ENCODE measurements at regions not wholly inside any gene's neighbourhood (a gene's known extent, or its start where the extent isn't known, plus 50 kb on each side); places are given as distances from the start of the nearest gene placed in this dataset.

DNA sequence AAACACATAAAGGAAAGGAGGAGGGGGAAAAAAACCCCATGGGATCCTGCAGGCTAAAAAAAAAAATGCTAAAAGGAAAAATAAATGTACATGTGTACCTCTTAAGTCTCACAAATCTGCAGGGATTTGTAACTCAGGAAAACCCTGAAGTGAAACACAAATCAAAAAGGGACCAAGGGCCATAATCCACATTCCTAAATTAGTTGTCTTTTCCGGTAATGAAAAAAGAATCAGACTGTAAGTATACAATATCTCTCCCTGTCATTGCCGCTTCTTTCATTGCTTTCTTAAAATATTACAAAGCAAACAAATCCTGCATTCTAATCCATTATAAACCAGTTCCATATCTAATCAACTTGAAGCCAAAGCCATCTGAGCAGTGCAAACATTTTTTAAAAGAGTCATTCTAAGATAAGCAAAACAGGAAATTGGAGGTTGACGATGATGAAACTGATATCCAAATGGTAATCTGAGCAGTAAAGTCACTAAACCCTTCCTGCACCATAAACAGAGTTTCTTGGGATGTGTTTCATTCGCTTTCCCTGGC lies 58.7 kb upstream of the SIM2 start:
- H4K20me1 ChIP-seq (replicated peaks; ENCODE audit: control insufficient read depth, insufficient read depth, low read length), result no peaks in the 10 kb centered on the region
- no peaks in the 10 kb centered on the region for H3K9me1 ChIP-seq (ENCODE audit: control insufficient read depth, insufficient read depth, low read length)
- no peaks in the 10 kb centered on the region for H3K4me1 ChIP-seq (replicated peaks in 1 of 2; ENCODE audit: control insufficient read depth in 2 of 2, insufficient read depth in 2 of 2, low read length in 2 of 2)
- intact Hi-C loops (cut with micrococcal nuclease), result no loop called here
- no peaks in the 10 kb centered on the region for H3K9me3 ChIP-seq (replicated peaks; ENCODE audit: control insufficient read depth, insufficient read depth, low read depth, low read length)
- H3K4me3 ChIP-seq, result no peak overlapping the region
- H3K79me2 ChIP-seq (ENCODE audit: control insufficient read depth, insufficient read depth, low read length), result no peaks in the 10 kb centered on the region
- no peak for ATAC-seq
- H3K27ac ChIP-seq (ENCODE audit: extremely low read depth, low read depth, low read length), result no peak overlapping the region
- H3K4me2 ChIP-seq (ENCODE audit: insufficient read depth, low read length), result no peak overlapping the region
- no peak overlapping the region for H2AFZ ChIP-seq (ENCODE audit: low read depth, low read length)
- in situ Hi-C loops (cut with MboI), result no loop called here
- DNase-seq (ENCODE audit: extremely low read depth in 1 of 4, low spot score in 3 of 4), result no peak
- peaks cover 14 to 20% of the 10 kb centered on the region in 2 experiments for H3K27me3 ChIP-seq (ENCODE audit: control insufficient read depth in 2 of 2, insufficient read depth in 2 of 2, low read length in 2 of 2)
- H3K9ac ChIP-seq (ENCODE audit: insufficient read depth in 1 of 2, low read depth in 2 of 2, low read length in 2 of 2), result no peak overlapping the region
- BruUV-seq (replicated peaks), result no TSS peak
- WGBS (ENCODE audit: insufficient coverage, low coverage, missing lambda C conversion rate), result 0% methylated on average over 4 of the region's 4 CpGs
- no peaks in the 10 kb centered on the region for H3K36me3 ChIP-seq (ENCODE audit: control insufficient read depth, insufficient read depth, low read length)
- POLR2A ChIA-PET, result interaction anchor here (1.8 kb wide), 1 partner anchor 10 kb away, joined by 4 read pairs; no protein-coding TSS in a partner anchor
- CTCF ChIA-PET (ENCODE audit: low intra/inter-chr PET ratio), result interaction anchor here (0.6 kb wide), 1 partner anchor 46 kb away, joined by 3 read pairs; no protein-coding TSS in a partner anchor
- FAIRE-seq, result no peak
- TF ChIP-seq ZNF175 (CRISPR knock-in tag; IDR thresholded peaks at IDR 0.05; ENCODE audit: low read depth) (no peak), FOXA3 (CRISPR knock-in tag; conservative IDR thresholded peaks at IDR 0.05 in 1 of 2, IDR thresholded peaks at IDR 0.05 in 1 of 2) (peak in 1 of 2 experiments; percentile 68; a peak in 2 of 4 replicates), CCNT2 (IDR thresholded peaks at IDR 0.05; ENCODE audit: borderline replicate concordance, extremely low read depth, insufficient read length, low read depth, low read length) (peak; percentile 18), GATA2 (CRISPR knock-in tag; IDR thresholded peaks at IDR 0.05) (no peak), MEIS2 (IDR thresholded peaks at IDR 0.05; ENCODE audit: partially characterized antibody) (peak; percentile 32), RCOR1 (IDR thresholded peaks at IDR 0.05; ENCODE audit: borderline replicate concordance in 1 of 2, low read depth in 2 of 2, low read length in 2 of 2) (peak in 1 of 2 experiments; percentile 82; a peak in 2 of 4 replicates), TEAD4 (IDR thresholded peaks at IDR 0.05; ENCODE audit: low read length) (peak; percentile 18; the same call in 1 of the 2 replicates), TEAD4 (CRISPR knock-in tag; IDR thresholded peaks at IDR 0.05; ENCODE audit: borderline replicate concordance) (no peak), CEBPG (CRISPR knock-in tag; IDR thresholded peaks at IDR 0.05) (no peak), CEBPG (tag; conservative IDR thresholded peaks at IDR 0.05 in 1 of 2, IDR thresholded peaks at IDR 0.05 in 1 of 2) (peak in 1 of 2 experiments; percentile 22; a peak in 1 of 4 replicates), NFE2 (IDR thresholded peaks at IDR 0.05; ENCODE audit: low read depth) (no peak), NFYB (IDR thresholded peaks at IDR 0.05; ENCODE audit: extremely low read depth, insufficient read length) (no peak), KDM1A (IDR thresholded peaks at IDR 0.05) (peak; percentile 56 to 64)
- TF ChIP-seq, protein P1, sequence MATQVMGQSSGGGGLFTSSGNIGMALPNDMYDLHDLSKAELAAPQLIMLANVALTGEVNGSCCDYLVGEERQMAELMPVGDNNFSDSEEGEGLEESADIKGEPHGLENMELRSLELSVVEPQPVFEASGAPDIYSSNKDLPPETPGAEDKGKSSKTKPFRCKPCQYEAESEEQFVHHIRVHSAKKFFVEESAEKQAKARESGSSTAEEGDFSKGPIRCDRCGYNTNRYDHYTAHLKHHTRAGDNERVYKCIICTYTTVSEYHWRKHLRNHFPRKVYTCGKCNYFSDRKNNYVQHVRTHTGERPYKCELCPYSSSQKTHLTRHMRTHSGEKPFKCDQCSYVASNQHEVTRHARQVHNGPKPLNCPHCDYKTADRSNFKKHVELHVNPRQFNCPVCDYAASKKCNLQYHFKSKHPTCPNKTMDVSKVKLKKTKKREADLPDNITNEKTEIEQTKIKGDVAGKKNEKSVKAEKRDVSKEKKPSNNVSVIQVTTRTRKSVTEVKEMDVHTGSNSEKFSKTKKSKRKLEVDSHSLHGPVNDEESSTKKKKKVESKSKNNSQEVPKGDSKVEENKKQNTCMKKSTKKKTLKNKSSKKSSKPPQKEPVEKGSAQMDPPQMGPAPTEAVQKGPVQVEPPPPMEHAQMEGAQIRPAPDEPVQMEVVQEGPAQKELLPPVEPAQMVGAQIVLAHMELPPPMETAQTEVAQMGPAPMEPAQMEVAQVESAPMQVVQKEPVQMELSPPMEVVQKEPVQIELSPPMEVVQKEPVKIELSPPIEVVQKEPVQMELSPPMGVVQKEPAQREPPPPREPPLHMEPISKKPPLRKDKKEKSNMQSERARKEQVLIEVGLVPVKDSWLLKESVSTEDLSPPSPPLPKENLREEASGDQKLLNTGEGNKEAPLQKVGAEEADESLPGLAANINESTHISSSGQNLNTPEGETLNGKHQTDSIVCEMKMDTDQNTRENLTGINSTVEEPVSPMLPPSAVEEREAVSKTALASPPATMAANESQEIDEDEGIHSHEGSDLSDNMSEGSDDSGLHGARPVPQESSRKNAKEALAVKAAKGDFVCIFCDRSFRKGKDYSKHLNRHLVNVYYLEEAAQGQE (IDR thresholded peaks at IDR 0.05; ENCODE audit: borderline replicate concordance), result no peak
- TF ChIP-seq, protein P1 (CRISPR knock-in tag; IDR thresholded peaks at IDR 0.05; ENCODE audit: low read depth), result no peak
